C4-2B (cell line): ENCODE measurements at regions not wholly inside any gene's neighbourhood (a gene's known extent, or its start where the extent isn't known, plus 50 kb on each side); places are given as distances from the start of the nearest gene placed in this dataset.

ENCODE experiments used
- ZFX ChIP-seq: fragments of 450-650 bp; IDR thresholded peaks from 2 replicates; pipeline ENCODE4 v1.6.1; 2017
- TF ChIP-seq, protein P1 (sequence below): fragments of 450-650 bp; conservative IDR thresholded peaks from 2 replicates; pipeline ENCODE4 v1.5.1; 2017; ENCODE audit warnings: mild to moderate bottlenecking

DNA sequence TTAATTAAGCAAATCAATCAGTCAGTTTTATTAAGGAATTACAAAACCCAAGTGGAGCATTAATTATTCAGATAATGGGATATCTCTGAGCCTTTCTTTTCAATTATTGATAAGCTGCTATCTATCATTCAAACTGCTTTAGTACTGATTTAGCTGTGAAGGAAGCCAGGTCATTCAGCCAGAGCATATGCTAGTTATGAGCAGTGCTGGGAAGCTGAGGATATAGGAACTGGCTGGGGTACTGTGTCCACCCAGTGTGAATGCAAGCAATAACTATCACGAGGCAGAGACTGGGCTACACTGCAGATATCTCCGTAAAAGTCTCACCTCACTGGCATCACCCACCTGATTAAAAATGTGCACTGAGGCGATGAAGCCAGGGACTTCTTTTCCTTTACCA is 496.7 kb upstream of the PIK3C3 start:
- TF ChIP-seq, protein P1, sequence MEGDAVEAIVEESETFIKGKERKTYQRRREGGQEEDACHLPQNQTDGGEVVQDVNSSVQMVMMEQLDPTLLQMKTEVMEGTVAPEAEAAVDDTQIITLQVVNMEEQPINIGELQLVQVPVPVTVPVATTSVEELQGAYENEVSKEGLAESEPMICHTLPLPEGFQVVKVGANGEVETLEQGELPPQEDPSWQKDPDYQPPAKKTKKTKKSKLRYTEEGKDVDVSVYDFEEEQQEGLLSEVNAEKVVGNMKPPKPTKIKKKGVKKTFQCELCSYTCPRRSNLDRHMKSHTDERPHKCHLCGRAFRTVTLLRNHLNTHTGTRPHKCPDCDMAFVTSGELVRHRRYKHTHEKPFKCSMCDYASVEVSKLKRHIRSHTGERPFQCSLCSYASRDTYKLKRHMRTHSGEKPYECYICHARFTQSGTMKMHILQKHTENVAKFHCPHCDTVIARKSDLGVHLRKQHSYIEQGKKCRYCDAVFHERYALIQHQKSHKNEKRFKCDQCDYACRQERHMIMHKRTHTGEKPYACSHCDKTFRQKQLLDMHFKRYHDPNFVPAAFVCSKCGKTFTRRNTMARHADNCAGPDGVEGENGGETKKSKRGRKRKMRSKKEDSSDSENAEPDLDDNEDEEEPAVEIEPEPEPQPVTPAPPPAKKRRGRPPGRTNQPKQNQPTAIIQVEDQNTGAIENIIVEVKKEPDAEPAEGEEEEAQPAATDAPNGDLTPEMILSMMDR, result no peak
- TF ChIP-seq ZFX, result no peak
